ENCODE measurements at regions not wholly inside any gene's neighbourhood (a gene's known extent, or its start where the extent isn't known, plus 50 kb on each side); places are given as distances from the start of the nearest gene placed in this dataset.

- DNase-seq: no peak
- H3K27ac ChIP-seq: peak overlapping the region; percentile 60 to 77 (median 68)
- H3K4me1 ChIP-seq: peaks cover 0 to 80% (median 49%) of the 10 kb centered on the region in 4 donors
- intact Hi-C loops (cut with DNase I): loop anchor here (10.0 kb wide), 1 partner anchor 258 kb away; no protein-coding TSS in a partner anchor
- H3K9me3 ChIP-seq: no peaks in the 10 kb centered on the region
- no peak for TF ChIP-seq CTCF (IDR thresholded peaks at IDR 0.05)
- no peak for TF ChIP-seq EP300 (IDR thresholded peaks at IDR 0.05)
- no peak for TF ChIP-seq POLR2AphosphoS5 (IDR thresholded peaks at IDR 0.05)
- no peak for TF ChIP-seq POLR2A (IDR thresholded peaks at IDR 0.05)
- H3K4me3 ChIP-seq: no peak overlapping the region
- no peaks in the 10 kb centered on the region for H3K27me3 ChIP-seq
- WGBS, 2 donors: 53 to 80% methylated on average over 4 of the region's 4 CpGs
- H3K36me3 ChIP-seq: no peaks in the 10 kb centered on the region
These were observed 453.8 kb upstream of the KCNMB2 start for GRCh38 chr3:178082326-178082906.

GRCh38 chr3:178083906-178084866 is 452.1 kb upstream of the KCNMB2 start:
- DNase-seq: no peak
- Histone ChIP-seq H3K4me1 (peaks cover 0 to 87% (median 43%) of the 10 kb centered on the region in 4 donors), H3K27me3 (no peaks in the 10 kb centered on the region), H3K9me3 (no peaks in the 10 kb centered on the region), H3K36me3 (no peaks in the 10 kb centered on the region), H3K4me3 (no peak overlapping the region), H3K27ac (peak overlapping the region; percentile 74 to 77 (median 75))
- TF ChIP-seq CTCF (IDR thresholded peaks at IDR 0.05) (peak in 2 of 4 experiments; percentile 50 to 73), EP300 (IDR thresholded peaks at IDR 0.05) (no peak)
- 11 to 40% methylated on average over 6 of the region's 6 CpGs for WGBS, 2 donors
- intact Hi-C loops (cut with DNase I): loop anchor here (10.0 kb wide), 1 partner anchor 259 kb away; no protein-coding TSS in a partner anchor

GRCh38 chr3:178084938-178085816 is 451.1 kb upstream of the KCNMB2 start:
- intact Hi-C loops (cut with DNase I): loop anchor here (10.0 kb wide), 1 partner anchor 260 kb away; no protein-coding TSS in a partner anchor
- peak overlapping the region; percentile 74 to 77 (median 75) for H3K27ac ChIP-seq

More at GRCh38 chr3:178084938-178085816, 451.1 kb upstream of the KCNMB2 start:
- no peak for TF ChIP-seq CTCF (IDR thresholded peaks at IDR 0.05)
- TF ChIP-seq POLR2A (IDR thresholded peaks at IDR 0.05): no peak
- peak in 1 of 4 donors; percentile 38 for TF ChIP-seq EP300 (IDR thresholded peaks at IDR 0.05)
- TF ChIP-seq POLR2AphosphoS5 (IDR thresholded peaks at IDR 0.05): peak in 3 of 4 donors; percentile 25 to 48 (median 32)
- no peaks in the 10 kb centered on the region for H3K27me3 ChIP-seq
- H3K9me3 ChIP-seq: no peaks in the 10 kb centered on the region
- peak; percentile 93 for DNase-seq
- no peak overlapping the region for H3K4me3 ChIP-seq
- H3K36me3 ChIP-seq: no peaks in the 10 kb centered on the region
- peaks cover 0 to 87% (median 41%) of the 10 kb centered on the region in 4 donors for H3K4me1 ChIP-seq
- 10 to 28% methylated on average over 6 of the region's 6 CpGs for WGBS, 2 donors
